ENCODE measurements at regions not wholly inside any gene's neighbourhood (a gene's known extent, or its start where the extent isn't known, plus 50 kb on each side); places are given as distances from the start of the nearest gene placed in this dataset.

- no peak for DNase-seq (ENCODE audit: low spot score)
Measured at GRCh38 chr9:89554307-89555035, 50.3 kb upstream of the GADD45G start.

GRCh38 chr9:89553451-89554010 lies 51.3 kb upstream of the GADD45G start:
- no peak for DNase-seq (ENCODE audit: low spot score)

GRCh38 chr9:89550346-89550927 lies 52.5 kb upstream of the SEMA4D start:
- DNase-seq (ENCODE audit: low spot score), result no peak

GRCh38 chr9:89549031-89549644 lies 51.2 kb upstream of the SEMA4D start:
- peak; percentile 75 for DNase-seq (ENCODE audit: low spot score)

- DNase-seq (ENCODE audit: low spot score), result no peak
Measured at GRCh38 chr9:89548071-89548638, 50.2 kb upstream of the SEMA4D start.

Data from RKO (cell line).